Natural killer cell (primary cell): ENCODE measurements at regions not wholly inside any gene's neighbourhood (a gene's known extent, or its start where the extent isn't known, plus 50 kb on each side); places are given as distances from the start of the nearest gene placed in this dataset.
"Not testable (repeated sequence)": the region's sequence is repeated elsewhere in the genome, so short reads cannot be mapped to it uniquely, and the experiment has no call there.

Experiments used
- ATAC-seq, 3 donors: fragments of 150-1000 bp in 2 of 3; fragments of 200-7000 bp in 1 of 3; cut with Tn5 transposase; 1 replicate in 1 of 3; 2 replicates in 2 of 3; pipeline ENCODE4 v1.10.0; 2021; ENCODE audit warnings: mild to moderate bottlenecking in 2 of 3, moderate library complexity in 2 of 3
- DNase-seq, 2 donors: peaks; one replicate each; pipeline versions ENCODE4 v3.0.0 to v3.0.0-alpha.2; 2013 to 2021; ENCODE audit warnings: mixed read lengths in 1 of 2
- H3K27ac ChIP-seq: one replicate; pipeline ENCODE4 v1.5.1; 2013; ENCODE audit warnings: mild to moderate bottlenecking, low read length
- H3K27me3 ChIP-seq: one replicate; pipeline ENCODE4 v1.6.1; 2013; ENCODE audit warnings: low read length; ENCODE audit not compliant: control insufficient read depth, insufficient read depth
- H3K36me3 ChIP-seq: one replicate; pipeline ENCODE4 v1.6.1; 2013; ENCODE audit warnings: low read length; ENCODE audit not compliant: control insufficient read depth, insufficient read depth
- H3K4me1 ChIP-seq: one replicate; pipeline ENCODE4 v1.6.1; 2013; ENCODE audit warnings: low read length; ENCODE audit not compliant: control insufficient read depth, insufficient read depth
- H3K4me3 ChIP-seq: one replicate; pipeline ENCODE4 v1.5.1; 2013; ENCODE audit warnings: low read length
- H3K9me3 ChIP-seq: one replicate; pipeline ENCODE4 v1.6.1; 2013; ENCODE audit warnings: low read length; ENCODE audit not compliant: control insufficient read depth, insufficient read depth
- H3K27ac Mint-ChIP-seq, 2 donors: one replicate each; pipeline ENCODE4 v1.8.0; 2022; ENCODE audit warnings: mild to moderate bottlenecking in 2 of 2, mixed read lengths in 2 of 2, moderate library complexity in 1 of 2
- H3K27me3 Mint-ChIP-seq, 2 donors: one replicate each; pipeline ENCODE4 v1.8.0; 2022; ENCODE audit warnings: low read depth in 2 of 2, mixed read lengths in 2 of 2
- H3K36me3 Mint-ChIP-seq: one replicate; pipeline ENCODE4 v1.8.0; 2022; ENCODE audit warnings: mixed read lengths
- H3K4me1 Mint-ChIP-seq, 2 donors: one replicate each; pipeline ENCODE4 v1.8.0; 2022; ENCODE audit warnings: mixed read lengths in 2 of 2
- H3K4me3 Mint-ChIP-seq: one replicate; pipeline ENCODE4 v1.8.0; 2022; ENCODE audit warnings: mild to moderate bottlenecking, moderate library complexity, mixed read lengths
- H3K9me3 Mint-ChIP-seq, 2 donors: one replicate each; pipeline ENCODE4 v1.8.0; 2022; ENCODE audit warnings: mixed read lengths in 2 of 2
- CTCF ChIP-seq: fragments of 200-600 bp; IDR thresholded peaks from one replicate; pipeline ENCODE4 v1.8.0; 2022; ENCODE audit warnings: antibody characterized with exemption
- WGBS: methylation state at CpG from one replicate; pipeline ENCODE4 v1.1.7; 2013; ENCODE audit warnings: missing lambda C conversion rate; ENCODE audit not compliant: insufficient coverage; 5-methylcytosine and 5-hydroxymethylcytosine counted together
- intact Hi-C: fragments of 100-400 bp; cut with micrococcal nuclease; formaldehyde crosslinking; loops from one replicate; pipeline ENCODE4 v1.14.2; 2022

- Histone ChIP-seq H3K9me3 (no peaks in the 10 kb centered on the region), H3K27me3 (no peaks in the 10 kb centered on the region), H3K4me3 (no peak overlapping the region), H3K4me1 (no peaks in the 10 kb centered on the region), H3K36me3 (no peaks in the 10 kb centered on the region), H3K27ac (no peak overlapping the region)
- intact Hi-C loops: no loop called here
- Mint-ChIP-seq H3K4me1 (no peaks in the 10 kb centered on the region), H3K9me3 (peaks cover 10 to 13% of the 10 kb centered on the region in 2 donors), H3K36me3 (no peaks in the 10 kb centered on the region), H3K27me3 (no peaks in the 10 kb centered on the region), H3K4me3 (no peak overlapping the region), H3K27ac (no peak overlapping the region)
- ATAC-seq (no peak), DNase-seq (no peak)
- WGBS: 85% methylated on average over 4 of the region's 5 CpGs
- no peak for TF ChIP-seq CTCF
Measured at GRCh38 chr3:176609361-176609760, 587.9 kb downstream of the TBL1XR1 start.

- H3K27ac ChIP-seq, H3K4me1 Mint-ChIP-seq, H3K4me3 Mint-ChIP-seq, intact Hi-C loops, H3K4me1 ChIP-seq, H3K27me3 ChIP-seq, H3K27ac Mint-ChIP-seq, ATAC-seq, H3K36me3 Mint-ChIP-seq, DNase-seq, H3K27me3 Mint-ChIP-seq, H3K4me3 ChIP-seq, H3K36me3 ChIP-seq, H3K9me3 ChIP-seq: not testable (repeated sequence)
- WGBS: 95% methylated on average over 2 of the region's 2 CpGs
- peaks cover 20 to 23% of the 10 kb centered on the region in 2 donors for H3K9me3 Mint-ChIP-seq
Measured at GRCh38 chr3:176605553-176605952, 591.7 kb downstream of the TBL1XR1 start.

GRCh38 chr3:176595307-176595706 is 602.0 kb downstream of the TBL1XR1 start:
- H3K27me3 Mint-ChIP-seq: no peaks in the 10 kb centered on the region
- H3K9me3 Mint-ChIP-seq: peaks cover 2 to 13% of the 10 kb centered on the region in 2 donors
- no peaks in the 10 kb centered on the region for H3K4me1 Mint-ChIP-seq

GRCh38 chr3:176590722-176591121 is 606.6 kb downstream of the TBL1XR1 start:
- H3K9me3 Mint-ChIP-seq: peaks cover 2% of the 10 kb centered on the region in 2 donors
- DNase-seq: no peak
- H3K4me1 ChIP-seq: no peaks in the 10 kb centered on the region
- no peaks in the 10 kb centered on the region for H3K27me3 Mint-ChIP-seq
- no peaks in the 10 kb centered on the region for H3K36me3 ChIP-seq
- H3K9me3 ChIP-seq: no peaks in the 10 kb centered on the region
- intact Hi-C loops: no loop called here
- H3K4me3 Mint-ChIP-seq: no peak overlapping the region
- no peaks in the 10 kb centered on the region for H3K4me1 Mint-ChIP-seq
- no peak overlapping the region for H3K27ac ChIP-seq
- no peak for TF ChIP-seq CTCF
- ATAC-seq: no peak
- no peak overlapping the region for H3K4me3 ChIP-seq
- H3K27me3 ChIP-seq: no peaks in the 10 kb centered on the region
- no peak overlapping the region for H3K27ac Mint-ChIP-seq
- 94% methylated on average over 1 of the region's 1 CpG for WGBS
- no peaks in the 10 kb centered on the region for H3K36me3 Mint-ChIP-seq

More at GRCh38 chr3:176595307-176595706, 602.0 kb downstream of the TBL1XR1 start:
- Mint-ChIP-seq H3K36me3 (no peaks in the 10 kb centered on the region), H3K27ac (no peak overlapping the region), H3K4me3 (no peak overlapping the region)
- no peaks in the 10 kb centered on the region for H3K27me3 ChIP-seq
- H3K9me3 ChIP-seq: no peaks in the 10 kb centered on the region
- no peak overlapping the region for H3K4me3 ChIP-seq
- ATAC-seq (no peak), DNase-seq (no peak)
- no peak for TF ChIP-seq CTCF
- no peaks in the 10 kb centered on the region for H3K4me1 ChIP-seq
- intact Hi-C loops: no loop called here
- no peak overlapping the region for H3K27ac ChIP-seq
- no peaks in the 10 kb centered on the region for H3K36me3 ChIP-seq
